HG03442 (cell line): ENCODE measurements at regions not wholly inside any gene's neighbourhood (a gene's known extent, or its start where the extent isn't known, plus 50 kb on each side); places are given as distances from the start of the nearest gene placed in this dataset.

Source experiments
- ATAC-seq: cut with Tn5 transposase; IDR thresholded peaks from one replicate; pipeline ENCODE4 v1.9.1; 2021; ENCODE audit warnings: mild to moderate bottlenecking, moderate library complexity; ENCODE audit not compliant: unreplicated experiment

DNA sequence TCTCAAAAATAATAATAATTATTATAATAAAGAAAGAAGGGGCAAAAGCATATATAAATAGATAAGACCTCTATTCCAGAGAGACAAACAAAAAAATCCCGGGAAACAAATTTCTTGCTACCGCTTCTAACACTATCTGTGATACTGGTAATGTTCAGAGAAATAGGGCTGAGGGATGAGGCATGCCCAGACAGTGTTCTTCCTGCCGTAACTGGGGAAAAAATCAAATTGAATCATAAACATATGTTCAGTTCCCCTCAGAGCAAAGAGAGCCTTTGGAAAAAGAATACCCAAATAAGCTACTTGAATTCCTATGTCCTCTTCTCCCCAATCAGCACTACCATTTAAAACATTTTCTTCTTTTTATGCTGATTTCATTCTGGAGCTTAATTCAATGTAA is 688.0 kb downstream of the KCNJ2 start:
- no peak for ATAC-seq

DNA sequence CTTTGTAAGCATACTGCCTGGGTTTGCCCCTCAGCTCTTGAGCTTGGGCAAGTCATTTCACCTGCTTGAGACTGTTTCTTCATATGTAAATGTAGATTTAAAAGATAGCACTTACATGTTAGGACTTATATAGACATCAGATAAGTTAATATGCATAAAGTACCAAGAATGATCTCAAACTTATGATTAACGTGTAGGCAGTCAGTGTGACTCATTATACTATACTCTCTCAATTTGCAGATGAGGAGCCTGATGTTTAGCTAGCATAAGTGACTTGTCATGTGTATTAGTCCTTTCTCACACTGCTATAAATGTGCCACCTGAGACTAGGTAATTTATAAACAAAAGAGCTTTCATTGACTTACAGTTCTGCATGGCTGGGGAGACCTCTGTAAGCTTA is 690.5 kb downstream of the KCNJ2 start:
- ATAC-seq: no peak

GRCh38 chr17:70862295-70862694 is 693.0 kb downstream of the KCNJ2 start:
- no peak for ATAC-seq

- ATAC-seq: no peak
Observed at GRCh38 chr17:70863436-70864248, 694.3 kb downstream of the KCNJ2 start.

GRCh38 chr17:70865993-70866804 is 696.9 kb downstream of the KCNJ2 start:
- no peak for ATAC-seq

- ATAC-seq: no peak
Observed at GRCh38 chr17:70868149-70868548, 698.8 kb downstream of the KCNJ2 start.

- ATAC-seq: no peak
Observed at GRCh38 chr17:70869402-70870085, 700.2 kb downstream of the KCNJ2 start.

- no peak for ATAC-seq
Observed at GRCh38 chr17:70871180-70871818, 702.0 kb downstream of the KCNJ2 start.

DNA sequence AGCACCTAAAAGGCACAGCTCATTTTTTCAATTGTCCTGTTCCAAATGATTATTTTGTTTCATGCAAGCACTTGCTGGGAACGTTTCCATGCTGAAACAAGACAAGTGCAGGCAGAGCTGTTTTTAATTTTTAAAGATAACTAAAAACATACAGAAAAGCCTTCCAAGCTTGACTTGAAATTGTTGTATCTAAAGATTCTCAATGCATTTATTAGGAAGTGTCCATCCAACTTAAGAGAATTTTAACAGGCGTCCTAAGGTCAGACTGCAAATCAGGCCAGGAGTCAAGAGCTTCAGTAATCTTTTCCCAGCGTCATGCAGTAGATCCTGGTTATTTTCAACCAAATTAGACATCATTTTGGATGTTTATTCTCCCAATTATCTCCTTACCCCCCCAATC is 702.8 kb downstream of the KCNJ2 start:
- ATAC-seq: no peak

- ATAC-seq: no peak
Observed at GRCh38 chr17:70875729-70876310, 706.5 kb downstream of the KCNJ2 start.

GRCh38 chr17:70878879-70879278 is 709.5 kb downstream of the KCNJ2 start:
- no peak for ATAC-seq

GRCh38 chr17:70879401-70879800 is 710.1 kb downstream of the KCNJ2 start:
- no peak for ATAC-seq

GRCh38 chr17:70881093-70881492 is 711.8 kb downstream of the KCNJ2 start:
- ATAC-seq: no peak

DNA sequence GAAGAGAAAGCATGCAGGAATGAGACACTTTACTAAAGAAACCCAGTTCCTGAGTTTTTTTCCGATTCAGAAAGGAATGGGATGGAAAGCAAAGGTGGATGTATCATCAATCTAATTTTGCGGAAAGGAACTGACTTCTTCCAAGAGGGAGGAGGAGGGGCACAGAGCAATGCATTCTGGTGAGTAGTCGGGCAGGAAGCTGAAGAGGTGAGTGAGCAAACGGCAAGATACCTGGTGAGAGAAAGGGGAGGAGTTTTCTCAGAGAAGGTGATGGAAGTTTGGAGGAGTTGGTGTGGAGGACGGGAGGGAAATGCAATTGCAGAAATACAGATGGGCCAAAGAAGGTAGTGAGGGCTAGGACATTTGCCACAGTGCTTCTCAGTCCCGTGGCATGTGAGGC is 713.2 kb downstream of the KCNJ2 start:
- ATAC-seq: no peak

GRCh38 chr17:70886648-70887047 is 717.3 kb downstream of the KCNJ2 start:
- ATAC-seq: no peak

- ATAC-seq: no peak
Observed at GRCh38 chr17:70888324-70888723, 719.0 kb downstream of the KCNJ2 start.

- no peak for ATAC-seq
Observed at GRCh38 chr17:70891306-70891705, 722.0 kb downstream of the KCNJ2 start.

DNA sequence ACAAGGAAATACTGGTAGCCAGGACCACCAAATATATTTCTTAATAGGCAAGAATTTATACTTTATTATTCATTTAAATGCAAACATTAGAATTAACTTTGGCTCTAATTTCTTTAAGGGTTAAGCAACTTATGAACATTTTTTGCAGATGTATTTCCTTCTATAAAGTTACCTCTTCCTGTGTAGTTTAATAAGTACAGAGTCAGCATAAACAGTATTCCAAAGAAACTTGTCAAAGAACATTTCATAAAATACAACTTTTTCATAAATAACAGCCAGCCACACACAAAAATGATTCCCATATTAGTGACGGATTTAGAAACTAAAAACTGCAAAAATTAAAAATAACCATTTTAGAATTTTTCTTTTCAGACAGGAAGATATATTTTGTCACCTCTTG is 723.2 kb downstream of the KCNJ2 start:
- ATAC-seq: no peak

DNA sequence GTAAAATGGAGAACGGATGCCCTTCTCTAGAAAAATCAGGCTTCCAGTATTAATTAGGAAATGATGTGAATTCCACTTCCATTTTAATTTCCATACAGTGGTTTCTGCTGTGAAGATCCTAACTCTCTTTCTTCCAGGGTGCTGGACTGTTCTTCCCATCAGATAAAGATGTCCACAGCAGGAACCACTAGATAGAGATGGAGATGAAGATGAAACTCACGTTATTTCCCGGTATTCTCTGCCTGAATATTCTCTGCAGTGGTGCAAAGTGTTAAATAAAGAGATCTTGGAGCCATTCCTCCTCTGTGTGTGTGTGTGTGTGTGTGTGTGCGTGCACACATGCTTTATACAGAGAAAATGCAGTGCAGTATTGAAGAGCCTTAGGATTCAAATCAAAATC is 727.5 kb downstream of the KCNJ2 start:
- no peak for ATAC-seq

- ATAC-seq: no peak
Observed at GRCh38 chr17:70897446-70897845, 728.1 kb downstream of the KCNJ2 start.

- no peak for ATAC-seq
Observed at GRCh38 chr17:70901870-70902269, 732.5 kb downstream of the KCNJ2 start.
